CD4-positive, alpha-beta T cell (primary cell): ENCODE measurements at regions not wholly inside any gene's neighbourhood (a gene's known extent, or its start where the extent isn't known, plus 50 kb on each side); places are given as distances from the start of the nearest gene placed in this dataset.

Source experiments
- ATAC-seq: fragments of 200-7000 bp; cut with Tn5 transposase; one replicate; pipeline ENCODE4 v1.10.0; 2022; ENCODE audit warnings: mild to moderate bottlenecking; ENCODE audit not compliant: poor library complexity
- CTCF ChIA-PET: fragments of 350-600 bp; sonication (Branson Sonifier 250); formaldehyde crosslinking; loops from one replicate; lab custom pipeline; 2021; ENCODE audit warnings: antibody characterized with exemption, inconsistent platforms; lab: Charles Lee
- POLR2A ChIA-PET: fragments of 350-600 bp; sonication (Branson Sonifier 250); formaldehyde crosslinking; loops from one replicate; lab custom pipeline; 2021; ENCODE audit warnings: antibody characterized with exemption, inconsistent platforms; lab: Charles Lee
- DNase-seq, 14 experiments: peaks; one replicate each; pipeline ENCODE4 v3.0.0-alpha.2; 2013 to 2020; ENCODE audit warnings: mixed read lengths in 2 of 14
- H3K27ac ChIP-seq, 2 donors: one replicate each; pipeline versions ENCODE4 v1.5.1 to v1.7.0; 2013; ENCODE audit warnings: low read length in 2 of 2, low read depth in 1 of 2, mild to moderate bottlenecking in 1 of 2
- H3K27me3 ChIP-seq, 2 experiments: 1 replicate in 1 of 2; 2 replicates in 1 of 2; pipeline versions ENCODE4 v1.6.1 to v1.7.0; 2013; ENCODE audit warnings: low read length in 2 of 2, control low read depth in 1 of 2, mild to moderate bottlenecking in 1 of 2, moderate library complexity in 1 of 2; ENCODE audit not compliant: insufficient read depth in 2 of 2, control insufficient read depth in 1 of 2
- H3K36me3 ChIP-seq: one replicate; pipeline ENCODE4 v1.6.1; 2013; ENCODE audit warnings: low read length, control low read depth; ENCODE audit not compliant: insufficient read depth
- H3K4me1 ChIP-seq: one replicate; pipeline ENCODE4 v1.6.1; 2013; ENCODE audit warnings: low read length, control low read depth; ENCODE audit not compliant: insufficient read depth
- H3K4me3 ChIP-seq: one replicate; pipeline ENCODE4 v1.5.1; 2013; ENCODE audit warnings: mild to moderate bottlenecking, low read length, moderate library complexity
- H3K9me3 ChIP-seq, 2 experiments: 1 replicate in 1 of 2; 2 replicates in 1 of 2; pipeline versions ENCODE4 v1.6.1 to v1.7.0; 2013; ENCODE audit warnings: low read length in 2 of 2, mild to moderate bottlenecking in 2 of 2, control low read depth in 1 of 2, moderate library complexity in 1 of 2; ENCODE audit not compliant: control insufficient read depth in 1 of 2, insufficient read depth in 1 of 2
- H3K27ac Mint-ChIP-seq: one replicate; pipeline ENCODE4 v1.8.0; 2020; ENCODE audit warnings: mixed read lengths
- H3K27me3 Mint-ChIP-seq: one replicate; pipeline ENCODE4 v1.8.0; 2021; ENCODE audit warnings: mixed read lengths
- H3K36me3 Mint-ChIP-seq: one replicate; pipeline ENCODE4 v1.8.0; 2021; ENCODE audit warnings: low read depth, mixed read lengths
- H3K4me1 Mint-ChIP-seq: one replicate; pipeline ENCODE4 v1.8.0; 2021; ENCODE audit warnings: low read depth, mixed read lengths
- H3K4me3 Mint-ChIP-seq: one replicate; pipeline ENCODE4 v1.8.0; 2020; ENCODE audit warnings: mild to moderate bottlenecking, mixed read lengths
- H3K9me3 Mint-ChIP-seq: one replicate; pipeline ENCODE4 v1.8.0; 2020; ENCODE audit warnings: mixed read lengths
- intact Hi-C, 2 experiments: fragments of 100-400 bp; cut with DNase I in 1 of 2; cut with micrococcal nuclease in 1 of 2; formaldehyde crosslinking; loops; one replicate each; pipeline versions ENCODE4 v1.15.1 to v1.9.0; 2023 to 2025; cut with DNase I, micrococcal nuclease
- TF ChIP-seq, protein P1 (sequence below): fragments of 200-600 bp; IDR thresholded peaks from one replicate; pipeline ENCODE4 v1.8.0; 2022; ENCODE audit warnings: antibody characterized with exemption, mild to moderate bottlenecking

DNA sequence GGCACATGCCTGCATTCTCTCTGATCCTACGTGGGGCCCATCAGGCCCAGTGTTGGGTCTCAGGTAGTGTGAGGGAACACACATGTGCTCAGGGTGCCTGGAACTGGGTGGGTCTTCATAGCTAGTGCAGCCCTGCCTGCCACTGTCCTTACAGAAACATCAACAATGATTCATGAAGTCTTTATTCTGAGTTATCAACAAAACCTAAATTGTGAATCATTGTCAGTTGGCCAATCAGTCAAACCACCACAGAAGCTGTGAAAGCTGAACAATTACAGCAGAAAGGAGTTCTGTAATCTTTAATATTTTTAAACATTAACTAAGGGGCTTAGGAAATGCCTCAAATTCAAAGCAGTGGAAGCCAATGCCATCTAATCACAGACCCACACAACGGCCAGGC, 82.8 kb upstream of the ZNF521 start:
- no peaks in the 10 kb centered on the region for H3K36me3 Mint-ChIP-seq
- CTCF ChIA-PET, result no interaction called here
- H3K36me3 ChIP-seq, result no peaks in the 10 kb centered on the region
- no peaks in the 10 kb centered on the region for H3K4me1 Mint-ChIP-seq
- no peak overlapping the region for H3K27ac Mint-ChIP-seq
- no peaks in the 10 kb centered on the region for H3K9me3 Mint-ChIP-seq
- ATAC-seq (no peak), DNase-seq (no peak)
- H3K27me3 Mint-ChIP-seq, result no peaks in the 10 kb centered on the region
- no peaks in the 10 kb centered on the region for H3K4me1 ChIP-seq
- POLR2A ChIA-PET, result no interaction called here
- no peaks in the 10 kb centered on the region for H3K27me3 ChIP-seq
- H3K9me3 ChIP-seq, result no peaks in the 10 kb centered on the region
- TF ChIP-seq, protein P1, sequence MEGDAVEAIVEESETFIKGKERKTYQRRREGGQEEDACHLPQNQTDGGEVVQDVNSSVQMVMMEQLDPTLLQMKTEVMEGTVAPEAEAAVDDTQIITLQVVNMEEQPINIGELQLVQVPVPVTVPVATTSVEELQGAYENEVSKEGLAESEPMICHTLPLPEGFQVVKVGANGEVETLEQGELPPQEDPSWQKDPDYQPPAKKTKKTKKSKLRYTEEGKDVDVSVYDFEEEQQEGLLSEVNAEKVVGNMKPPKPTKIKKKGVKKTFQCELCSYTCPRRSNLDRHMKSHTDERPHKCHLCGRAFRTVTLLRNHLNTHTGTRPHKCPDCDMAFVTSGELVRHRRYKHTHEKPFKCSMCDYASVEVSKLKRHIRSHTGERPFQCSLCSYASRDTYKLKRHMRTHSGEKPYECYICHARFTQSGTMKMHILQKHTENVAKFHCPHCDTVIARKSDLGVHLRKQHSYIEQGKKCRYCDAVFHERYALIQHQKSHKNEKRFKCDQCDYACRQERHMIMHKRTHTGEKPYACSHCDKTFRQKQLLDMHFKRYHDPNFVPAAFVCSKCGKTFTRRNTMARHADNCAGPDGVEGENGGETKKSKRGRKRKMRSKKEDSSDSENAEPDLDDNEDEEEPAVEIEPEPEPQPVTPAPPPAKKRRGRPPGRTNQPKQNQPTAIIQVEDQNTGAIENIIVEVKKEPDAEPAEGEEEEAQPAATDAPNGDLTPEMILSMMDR, result no peak
- no peak overlapping the region for H3K4me3 Mint-ChIP-seq
- no peak overlapping the region for H3K27ac ChIP-seq
- intact Hi-C loops, result no loop called here
- no peak overlapping the region for H3K4me3 ChIP-seq

DNA sequence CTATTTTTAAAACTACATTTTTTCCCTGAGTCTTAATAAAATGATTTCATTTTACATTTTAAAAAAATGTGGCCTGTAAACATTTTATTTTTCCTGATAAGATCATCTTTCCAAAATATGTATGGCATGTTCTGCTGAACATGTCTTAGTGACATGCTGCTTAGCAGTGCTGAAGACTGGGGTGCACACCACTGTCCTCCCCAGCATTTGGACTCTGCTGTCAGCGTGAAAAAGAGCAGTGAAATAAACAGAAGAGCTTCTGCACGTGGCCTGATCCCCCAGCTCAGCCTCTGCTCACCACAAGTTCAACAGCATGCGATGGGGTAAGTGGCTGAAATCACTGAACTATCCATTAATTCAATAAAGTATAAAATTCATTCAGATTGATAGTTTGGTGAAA, 81.6 kb upstream of the ZNF521 start:
- Mint-ChIP-seq H3K9me3 (no peaks in the 10 kb centered on the region), H3K4me3 (no peak overlapping the region), H3K4me1 (no peaks in the 10 kb centered on the region), H3K27ac (no peak overlapping the region), H3K36me3 (no peaks in the 10 kb centered on the region), H3K27me3 (no peaks in the 10 kb centered on the region)
- intact Hi-C loops, result no loop called here
- ChIA-PET POLR2A (no interaction called here), CTCF (no interaction called here)
- TF ChIP-seq, protein P1, result no peak
- H3K27me3 ChIP-seq, result no peaks in the 10 kb centered on the region
- ATAC-seq, result no peak
- peaks cover 0 to 4% of the 10 kb centered on the region in 2 experiments for H3K9me3 ChIP-seq
- H3K4me3 ChIP-seq, result no peak overlapping the region
- no peaks in the 10 kb centered on the region for H3K4me1 ChIP-seq
- no peak for DNase-seq
- no peak overlapping the region for H3K27ac ChIP-seq
- no peaks in the 10 kb centered on the region for H3K36me3 ChIP-seq

DNA sequence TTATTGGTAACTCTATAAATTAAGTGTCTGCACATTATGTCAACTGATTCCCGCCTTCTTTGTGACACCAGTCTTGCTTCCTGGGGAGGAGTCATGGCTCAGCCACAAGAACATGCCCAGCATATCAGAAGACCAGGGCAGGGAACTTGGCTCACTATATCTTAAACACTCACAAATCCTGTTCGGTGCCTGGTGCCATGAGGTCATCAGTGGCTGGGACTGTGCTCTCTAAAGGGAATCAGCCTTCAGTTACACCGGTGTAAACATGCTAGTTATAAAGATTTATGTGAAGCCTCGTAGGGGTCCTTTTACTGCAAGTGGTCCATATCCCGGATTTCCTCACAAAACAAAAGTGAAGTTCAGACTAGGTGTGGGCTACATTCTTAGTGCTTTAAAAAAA, 73.1 kb upstream of the ZNF521 start:
- Mint-ChIP-seq H3K27ac (no peak overlapping the region), H3K4me1 (no peaks in the 10 kb centered on the region), H3K4me3 (no peak overlapping the region), H3K27me3 (peaks cover 15% of the 10 kb centered on the region), H3K36me3 (no peaks in the 10 kb centered on the region), H3K9me3 (no peaks in the 10 kb centered on the region)
- Histone ChIP-seq H3K27me3 (no peaks in the 10 kb centered on the region), H3K27ac (no peak overlapping the region), H3K4me1 (no peaks in the 10 kb centered on the region), H3K9me3 (peaks cover 0 to 7% of the 10 kb centered on the region in 2 experiments), H3K36me3 (no peaks in the 10 kb centered on the region), H3K4me3 (no peak overlapping the region)
- POLR2A ChIA-PET, result no interaction called here
- CTCF ChIA-PET, result no interaction called here
- DNase-seq, result no peak
- TF ChIP-seq, protein P1, result no peak
- ATAC-seq, result no peak
- intact Hi-C loops, result no loop called here
